SK-N-SH treated with all-trans-retinoic acid at 6 μM for 48 hours (cell line): ENCODE measurements at regions not wholly inside any gene's neighbourhood (a gene's known extent, or its start where the extent isn't known, plus 50 kb on each side); places are given as distances from the start of the nearest gene placed in this dataset.

Experiments used
- ATAC-seq: fragments of 200-7000 bp; cut with Tn5 transposase; 3 replicates; pipeline ENCODE4 v1.9.1; 2020; ENCODE audit warnings: mild to moderate bottlenecking, moderate library complexity
- ARNTL ChIP-seq: fragments of 450-650 bp; formaldehyde crosslinking; IDR thresholded peaks from 2 replicates; pipeline ENCODE4 v1.5.0; 2020; ENCODE audit warnings: low read depth, mild to moderate bottlenecking, moderate library complexity, borderline replicate concordance
- BACH2 ChIP-seq: fragments of 250-450 bp; sonication (Bioruptor Pico); IDR thresholded peaks from 2 replicates; pipeline ENCODE4 v1.9.0; 2021; ENCODE audit warnings: mild to moderate bottlenecking, borderline replicate concordance
- CSDC2 ChIP-seq: fragments of 250-450 bp; sonication (Bioruptor Pico); IDR thresholded peaks from 2 replicates; pipeline ENCODE4 v1.5.0; 2020; ENCODE audit warnings: mild to moderate bottlenecking, moderate library complexity
- ESRRG ChIP-seq: fragments of 250-450 bp; sonication (Bioruptor Pico); IDR thresholded peaks from 2 replicates; pipeline ENCODE4 v1.6.1; 2021; ENCODE audit warnings: mild to moderate bottlenecking
- GLIS3 ChIP-seq: fragments of 250-450 bp; sonication (Bioruptor Pico); IDR thresholded peaks from 2 replicates; pipeline ENCODE4 v1.5.0; 2020; ENCODE audit warnings: mild to moderate bottlenecking, moderate library complexity
- ISL1 ChIP-seq: fragments of 250-450 bp; sonication (Bioruptor Pico); IDR thresholded peaks from 2 replicates; pipeline ENCODE4 v2.1.2; 2022; ENCODE audit warnings: mild to moderate bottlenecking, moderate library complexity
- PPARA ChIP-seq: fragments of 250-450 bp; sonication (Bioruptor Pico); IDR thresholded peaks from 2 replicates; pipeline ENCODE4 v1.5.0; 2020; ENCODE audit warnings: mild to moderate bottlenecking, borderline replicate concordance
- RARB ChIP-seq: fragments of 250-450 bp; sonication (Bioruptor Pico); IDR thresholded peaks from 2 replicates; pipeline ENCODE4 v1.8.0; 2021; ENCODE audit warnings: mild to moderate bottlenecking, moderate library complexity
- TCF4 ChIP-seq: fragments of 250-450 bp; sonication (Bioruptor Pico); IDR thresholded peaks from 2 replicates; pipeline ENCODE4 v1.8.0; 2021; ENCODE audit warnings: mild to moderate bottlenecking, moderate library complexity, borderline replicate concordance
- TOX ChIP-seq: fragments of 250-450 bp; sonication (Bioruptor Pico); IDR thresholded peaks from 2 replicates; pipeline ENCODE4 v1.8.0; 2021; ENCODE audit warnings: mild to moderate bottlenecking, moderate library complexity, borderline replicate concordance
- ZC3H10 ChIP-seq: fragments of 250-450 bp; sonication (Bioruptor Pico); IDR thresholded peaks from 2 replicates; pipeline ENCODE4 v1.5.1; 2021; ENCODE audit warnings: mild to moderate bottlenecking, moderate library complexity
- ZFP3 ChIP-seq: fragments of 250-450 bp; sonication (Bioruptor Pico); IDR thresholded peaks from 2 replicates; pipeline ENCODE4 v1.5.0; 2020; ENCODE audit warnings: mild to moderate bottlenecking, moderate library complexity
- ZFP30 ChIP-seq: fragments of 450-650 bp; formaldehyde crosslinking; IDR thresholded peaks from 2 replicates; pipeline ENCODE4 v1.5.0; 2022; ENCODE audit warnings: mild to moderate bottlenecking, moderate library complexity
- ZNF70 ChIP-seq: fragments of 450-650 bp; formaldehyde crosslinking; IDR thresholded peaks from 2 replicates; pipeline ENCODE4 v1.5.0; 2020; ENCODE audit warnings: mild to moderate bottlenecking, moderate library complexity
- TF ChIP-seq, protein P1 (sequence below): fragments of 250-450 bp; sonication (Bioruptor Pico); IDR thresholded peaks from 2 replicates; pipeline ENCODE4 v1.5.0; 2020; ENCODE audit warnings: mild to moderate bottlenecking, moderate library complexity
- TF ChIP-seq, protein P2 (sequence below): fragments of 250-450 bp; sonication (Bioruptor Pico); IDR thresholded peaks from 2 replicates; pipeline ENCODE4 v1.5.1; 2020; ENCODE audit warnings: low read depth, mild to moderate bottlenecking, moderate library complexity
- TF ChIP-seq, protein P3 (sequence below): fragments of 250-450 bp; sonication (Bioruptor Pico); IDR thresholded peaks from 2 replicates; pipeline ENCODE4 v1.8.0; 2021; ENCODE audit warnings: low read depth, mild to moderate bottlenecking, moderate library complexity, borderline replicate concordance
- TF ChIP-seq, protein P4 (sequence below): fragments of 250-450 bp; sonication (Bioruptor Pico); IDR thresholded peaks from 2 replicates; pipeline ENCODE4 v1.5.1; 2021; ENCODE audit warnings: mild to moderate bottlenecking, moderate library complexity

DNA sequence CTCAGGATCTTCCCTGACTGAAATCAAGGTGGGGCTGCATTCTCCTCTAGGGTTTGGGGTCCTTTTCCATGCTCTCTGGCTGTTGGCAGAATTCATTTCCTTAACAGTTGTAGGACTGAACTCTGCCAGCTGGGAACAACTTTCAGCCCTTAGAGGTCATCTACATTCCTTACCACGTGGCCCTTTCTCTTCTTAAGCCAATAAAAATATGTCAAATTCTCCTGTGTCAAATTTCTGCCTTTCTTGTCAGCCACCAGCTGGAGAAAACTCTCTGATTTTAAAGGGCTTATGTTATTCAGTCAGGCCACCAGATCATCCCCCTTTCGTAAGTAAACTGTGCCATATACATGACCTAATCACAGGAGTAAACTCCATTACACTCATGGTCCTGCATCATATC is 95.3 kb upstream of the IL6 start (continued):
- no peak for TF ChIP-seq GLIS3 (CRISPR knock-in tag)
- TF ChIP-seq, all 23 proteins: peak for 0

DNA sequence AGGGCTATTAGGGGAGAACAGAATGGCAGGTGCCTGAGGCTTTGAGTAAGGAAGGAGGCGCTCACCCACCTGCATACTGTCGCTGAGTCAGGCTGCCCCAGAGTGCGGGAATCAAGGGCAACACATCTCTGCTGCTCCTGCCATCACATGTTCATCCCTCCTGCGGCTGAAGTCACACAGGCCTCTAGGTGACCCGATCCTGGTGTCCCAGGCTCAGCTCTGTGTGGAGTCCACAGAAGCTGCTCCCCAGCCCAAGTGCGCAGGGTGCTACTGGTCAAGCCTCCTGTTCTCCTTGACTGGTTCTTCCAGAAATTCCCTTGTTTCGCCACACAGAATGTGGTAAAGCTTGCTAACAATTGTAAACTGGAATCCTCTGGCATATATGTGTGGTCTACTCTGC is 96.9 kb upstream of the IL6 start:
- TF ChIP-seq ISL1 (CRISPR knock-in tag), result no peak
- no peak for TF ChIP-seq RARB (CRISPR knock-in tag)
- TF ChIP-seq CSDC2, result no peak
- TF ChIP-seq ZFP3, result no peak
- TF ChIP-seq, protein P1, sequence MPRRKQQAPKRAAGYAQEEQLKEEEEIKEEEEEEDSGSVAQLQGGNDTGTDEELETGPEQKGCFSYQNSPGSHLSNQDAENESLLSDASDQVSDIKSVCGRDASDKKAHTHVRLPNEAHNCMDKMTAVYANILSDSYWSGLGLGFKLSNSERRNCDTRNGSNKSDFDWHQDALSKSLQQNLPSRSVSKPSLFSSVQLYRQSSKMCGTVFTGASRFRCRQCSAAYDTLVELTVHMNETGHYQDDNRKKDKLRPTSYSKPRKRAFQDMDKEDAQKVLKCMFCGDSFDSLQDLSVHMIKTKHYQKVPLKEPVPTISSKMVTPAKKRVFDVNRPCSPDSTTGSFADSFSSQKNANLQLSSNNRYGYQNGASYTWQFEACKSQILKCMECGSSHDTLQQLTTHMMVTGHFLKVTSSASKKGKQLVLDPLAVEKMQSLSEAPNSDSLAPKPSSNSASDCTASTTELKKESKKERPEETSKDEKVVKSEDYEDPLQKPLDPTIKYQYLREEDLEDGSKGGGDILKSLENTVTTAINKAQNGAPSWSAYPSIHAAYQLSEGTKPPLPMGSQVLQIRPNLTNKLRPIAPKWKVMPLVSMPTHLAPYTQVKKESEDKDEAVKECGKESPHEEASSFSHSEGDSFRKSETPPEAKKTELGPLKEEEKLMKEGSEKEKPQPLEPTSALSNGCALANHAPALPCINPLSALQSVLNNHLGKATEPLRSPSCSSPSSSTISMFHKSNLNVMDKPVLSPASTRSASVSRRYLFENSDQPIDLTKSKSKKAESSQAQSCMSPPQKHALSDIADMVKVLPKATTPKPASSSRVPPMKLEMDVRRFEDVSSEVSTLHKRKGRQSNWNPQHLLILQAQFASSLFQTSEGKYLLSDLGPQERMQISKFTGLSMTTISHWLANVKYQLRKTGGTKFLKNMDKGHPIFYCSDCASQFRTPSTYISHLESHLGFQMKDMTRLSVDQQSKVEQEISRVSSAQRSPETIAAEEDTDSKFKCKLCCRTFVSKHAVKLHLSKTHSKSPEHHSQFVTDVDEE, result no peak
- no peak for TF ChIP-seq PPARA
- TF ChIP-seq TCF4 (CRISPR knock-in tag), result no peak
- TF ChIP-seq ESRRG (CRISPR knock-in tag), result no peak
- TF ChIP-seq, protein P2, sequence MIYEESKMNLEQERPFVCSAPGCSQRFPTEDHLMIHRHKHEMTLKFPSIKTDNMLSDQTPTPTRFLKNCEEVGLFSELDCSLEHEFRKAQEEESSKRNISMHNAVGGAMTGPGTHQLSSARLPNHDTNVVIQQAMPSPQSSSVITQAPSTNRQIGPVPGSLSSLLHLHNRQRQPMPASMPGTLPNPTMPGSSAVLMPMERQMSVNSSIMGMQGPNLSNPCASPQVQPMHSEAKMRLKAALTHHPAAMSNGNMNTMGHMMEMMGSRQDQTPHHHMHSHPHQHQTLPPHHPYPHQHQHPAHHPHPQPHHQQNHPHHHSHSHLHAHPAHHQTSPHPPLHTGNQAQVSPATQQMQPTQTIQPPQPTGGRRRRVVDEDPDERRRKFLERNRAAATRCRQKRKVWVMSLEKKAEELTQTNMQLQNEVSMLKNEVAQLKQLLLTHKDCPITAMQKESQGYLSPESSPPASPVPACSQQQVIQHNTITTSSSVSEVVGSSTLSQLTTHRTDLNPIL (CRISPR knock-in tag), result no peak
- TF ChIP-seq, protein P3, sequence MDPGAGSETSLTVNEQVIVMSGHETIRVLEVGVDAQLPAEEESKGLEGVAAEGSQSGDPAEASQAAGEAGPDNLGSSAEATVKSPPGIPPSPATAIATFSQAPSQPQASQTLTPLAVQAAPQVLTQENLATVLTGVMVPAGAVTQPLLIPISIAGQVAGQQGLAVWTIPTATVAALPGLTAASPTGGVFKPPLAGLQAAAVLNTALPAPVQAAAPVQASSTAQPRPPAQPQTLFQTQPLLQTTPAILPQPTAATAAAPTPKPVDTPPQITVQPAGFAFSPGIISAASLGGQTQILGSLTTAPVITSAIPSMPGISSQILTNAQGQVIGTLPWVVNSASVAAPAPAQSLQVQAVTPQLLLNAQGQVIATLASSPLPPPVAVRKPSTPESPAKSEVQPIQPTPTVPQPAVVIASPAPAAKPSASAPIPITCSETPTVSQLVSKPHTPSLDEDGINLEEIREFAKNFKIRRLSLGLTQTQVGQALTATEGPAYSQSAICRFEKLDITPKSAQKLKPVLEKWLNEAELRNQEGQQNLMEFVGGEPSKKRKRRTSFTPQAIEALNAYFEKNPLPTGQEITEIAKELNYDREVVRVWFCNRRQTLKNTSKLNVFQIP, result no peak
- TF ChIP-seq, protein P4, sequence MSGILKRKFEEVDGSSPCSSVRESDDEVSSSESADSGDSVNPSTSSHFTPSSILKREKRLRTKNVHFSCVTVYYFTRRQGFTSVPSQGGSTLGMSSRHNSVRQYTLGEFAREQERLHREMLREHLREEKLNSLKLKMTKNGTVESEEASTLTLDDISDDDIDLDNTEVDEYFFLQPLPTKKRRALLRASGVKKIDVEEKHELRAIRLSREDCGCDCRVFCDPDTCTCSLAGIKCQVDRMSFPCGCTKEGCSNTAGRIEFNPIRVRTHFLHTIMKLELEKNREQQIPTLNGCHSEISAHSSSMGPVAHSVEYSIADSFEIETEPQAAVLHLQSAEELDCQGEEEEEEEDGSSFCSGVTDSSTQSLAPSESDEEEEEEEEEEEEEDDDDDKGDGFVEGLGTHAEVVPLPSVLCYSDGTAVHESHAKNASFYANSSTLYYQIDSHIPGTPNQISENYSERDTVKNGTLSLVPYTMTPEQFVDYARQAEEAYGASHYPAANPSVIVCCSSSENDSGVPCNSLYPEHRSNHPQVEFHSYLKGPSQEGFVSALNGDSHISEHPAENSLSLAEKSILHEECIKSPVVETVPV (CRISPR knock-in tag), result no peak
- no peak for TF ChIP-seq GLIS3 (CRISPR knock-in tag)
- no peak for TF ChIP-seq ARNTL (CRISPR knock-in tag)
- TF ChIP-seq ZC3H10, result no peak
- TF ChIP-seq TOX (CRISPR knock-in tag), result no peak
- no peak for TF ChIP-seq ZFP30 (CRISPR knock-in tag)
- TF ChIP-seq ZNF70, result no peak
- ATAC-seq, result no peak

DNA sequence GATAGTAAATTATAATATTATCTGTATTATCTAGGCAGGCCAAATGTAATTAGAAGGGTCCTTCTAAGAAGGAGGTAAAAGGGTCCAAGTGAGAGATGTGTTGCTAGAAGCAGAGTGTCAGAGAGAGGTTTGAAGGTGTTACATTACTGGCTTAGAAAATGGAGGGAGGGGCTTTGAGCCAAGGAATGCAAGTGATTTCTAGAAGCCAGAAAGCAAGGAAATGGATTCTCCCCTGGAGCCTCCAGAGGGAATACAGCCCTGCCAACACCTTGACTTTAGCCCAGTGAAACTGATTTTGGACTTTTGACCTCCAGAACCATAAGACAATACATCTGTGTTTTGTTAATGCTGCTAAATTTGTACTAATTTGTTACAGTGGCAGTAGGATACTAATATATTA is 97.9 kb upstream of the IL6 start:
- no peak for ATAC-seq

More for the DNA sequence above, 97.9 kb upstream of the IL6 start:
- TF ChIP-seq ZNF70, result no peak
- TF ChIP-seq BACH2 (CRISPR knock-in tag), result no peak
- TF ChIP-seq, protein P3, result no peak
- TF ChIP-seq, protein P1, result no peak
